SK-N-MC (cell line): ENCODE measurements at regions not wholly inside any gene's neighbourhood (a gene's known extent, or its start where the extent isn't known, plus 50 kb on each side); places are given as distances from the start of the nearest gene placed in this dataset.

Source experiments
- EZH2 ChIP-seq: fragments of 200-600 bp; sonication (generic); IDR thresholded peaks from one replicate; pipeline ENCODE4 v1.6.1; 2017; ENCODE audit warnings: antibody characterized with exemption
- POLR2AphosphoS5 ChIP-seq: IDR thresholded peaks from 2 replicates; pipeline ENCODE4 v1.6.1; 2012; ENCODE audit warnings: mild to moderate bottlenecking, low read depth, low read length, borderline replicate concordance

- TF ChIP-seq POLR2AphosphoS5 (no peak), EZH2 (no peak)
Measured at GRCh38 chr2:220946552-220946951, 625.6 kb downstream of the EPHA4 start.
